ENCODE measurements at regions not wholly inside any gene's neighbourhood (a gene's known extent, or its start where the extent isn't known, plus 50 kb on each side); places are given as distances from the start of the nearest gene placed in this dataset.
"Not testable (repeated sequence)": the region's sequence is repeated elsewhere in the genome, so short reads cannot be mapped to it uniquely, and the experiment has no call there.

- no peak overlapping the region for H3K4me2 ChIP-seq (ENCODE audit: low read length)
- peaks cover 25% of the 10 kb centered on the region for H3K27me3 Mint-ChIP-seq (ENCODE audit: low read depth, unreplicated experiment)
- H3K4me3 ChIP-seq (ENCODE audit: insufficient read depth, low read depth, low read length): no peak overlapping the region
- H3K9me3 ChIP-seq (ENCODE audit: insufficient read depth, low read depth, low read length): no peaks in the 10 kb centered on the region
- TF ChIP-seq, protein P1, sequence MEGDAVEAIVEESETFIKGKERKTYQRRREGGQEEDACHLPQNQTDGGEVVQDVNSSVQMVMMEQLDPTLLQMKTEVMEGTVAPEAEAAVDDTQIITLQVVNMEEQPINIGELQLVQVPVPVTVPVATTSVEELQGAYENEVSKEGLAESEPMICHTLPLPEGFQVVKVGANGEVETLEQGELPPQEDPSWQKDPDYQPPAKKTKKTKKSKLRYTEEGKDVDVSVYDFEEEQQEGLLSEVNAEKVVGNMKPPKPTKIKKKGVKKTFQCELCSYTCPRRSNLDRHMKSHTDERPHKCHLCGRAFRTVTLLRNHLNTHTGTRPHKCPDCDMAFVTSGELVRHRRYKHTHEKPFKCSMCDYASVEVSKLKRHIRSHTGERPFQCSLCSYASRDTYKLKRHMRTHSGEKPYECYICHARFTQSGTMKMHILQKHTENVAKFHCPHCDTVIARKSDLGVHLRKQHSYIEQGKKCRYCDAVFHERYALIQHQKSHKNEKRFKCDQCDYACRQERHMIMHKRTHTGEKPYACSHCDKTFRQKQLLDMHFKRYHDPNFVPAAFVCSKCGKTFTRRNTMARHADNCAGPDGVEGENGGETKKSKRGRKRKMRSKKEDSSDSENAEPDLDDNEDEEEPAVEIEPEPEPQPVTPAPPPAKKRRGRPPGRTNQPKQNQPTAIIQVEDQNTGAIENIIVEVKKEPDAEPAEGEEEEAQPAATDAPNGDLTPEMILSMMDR (IDR thresholded peaks at IDR 0.05; ENCODE audit: insufficient read depth, low read depth, low read length): no peak
- TF ChIP-seq EZH2 (IDR thresholded peaks at IDR 0.05; ENCODE audit: insufficient read depth, low read length): no peak
- H3K4me1 ChIP-seq (ENCODE audit: insufficient read depth, low read length): no peaks in the 10 kb centered on the region
- H3K9me3 Mint-ChIP-seq (ENCODE audit: unreplicated experiment): peaks cover 1% of the 10 kb centered on the region
- H3K9ac ChIP-seq (ENCODE audit: low read length): no peak overlapping the region
- no peak overlapping the region for H3K4me3 Mint-ChIP-seq (ENCODE audit: unreplicated experiment)
- H4K20me1 ChIP-seq (ENCODE audit: insufficient read depth, low read length): no peaks in the 10 kb centered on the region
- no peaks in the 10 kb centered on the region for H3K79me2 ChIP-seq (ENCODE audit: insufficient read depth, low read length)
- H3K27ac ChIP-seq (ENCODE audit: low read depth, low read length): no peak overlapping the region
- no peak overlapping the region for H3K27ac Mint-ChIP-seq (ENCODE audit: unreplicated experiment)
- no peaks in the 10 kb centered on the region for H3K27me3 ChIP-seq (ENCODE audit: insufficient read depth, low read length)
- FAIRE-seq (no peak), DNase-seq (ENCODE audit: low read depth) (no peak)
- H3K36me3 ChIP-seq (ENCODE audit: insufficient read depth, low read length): no peaks in the 10 kb centered on the region
- H3K36me3 Mint-ChIP-seq (ENCODE audit: low read depth, unreplicated experiment): no peaks in the 10 kb centered on the region
- H3K4me1 Mint-ChIP-seq (ENCODE audit: low read depth, unreplicated experiment): no peaks in the 10 kb centered on the region
- H2AFZ ChIP-seq (ENCODE audit: low read depth, low read length): no peak overlapping the region
Measured at GRCh38 chr20:60191014-60191413, 232.8 kb downstream of the CDH26 start.

DNA sequence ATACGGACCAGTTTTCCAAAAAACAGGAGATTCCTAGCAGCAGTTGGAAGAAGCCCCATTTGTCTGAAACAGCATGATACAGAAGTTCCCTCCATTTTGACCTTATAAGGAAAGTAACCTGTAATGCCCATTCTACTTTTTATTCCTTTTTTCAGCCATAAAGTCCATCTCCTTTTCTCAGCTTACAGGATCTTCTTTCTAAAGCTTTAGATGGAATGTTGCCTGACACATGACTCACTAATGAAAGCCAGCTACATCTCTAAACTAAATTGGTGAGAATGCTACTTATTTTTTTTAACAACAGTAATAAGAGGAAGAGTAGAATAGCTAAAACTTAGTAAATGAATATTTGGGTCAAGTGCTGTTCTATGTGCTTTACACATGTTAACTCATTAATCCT lies 234.1 kb downstream of the CDH26 start:
- DNase-seq (ENCODE audit: low read depth) (no peak), FAIRE-seq (no peak)
- H4K20me1 ChIP-seq (ENCODE audit: insufficient read depth, low read length): no peaks in the 10 kb centered on the region
- no peaks in the 10 kb centered on the region for H3K4me1 ChIP-seq (ENCODE audit: insufficient read depth, low read length)
- H3K27ac ChIP-seq (ENCODE audit: low read depth, low read length): no peak overlapping the region
- no peaks in the 10 kb centered on the region for H3K4me1 Mint-ChIP-seq (ENCODE audit: low read depth, unreplicated experiment)
- H3K36me3 Mint-ChIP-seq (ENCODE audit: low read depth, unreplicated experiment): no peaks in the 10 kb centered on the region
- H3K4me2 ChIP-seq (ENCODE audit: low read length): no peak overlapping the region
- no peak overlapping the region for H3K27ac Mint-ChIP-seq (ENCODE audit: unreplicated experiment)
- TF ChIP-seq, protein P1 (IDR thresholded peaks at IDR 0.05; ENCODE audit: insufficient read depth, low read depth, low read length): no peak
- TF ChIP-seq EZH2 (IDR thresholded peaks at IDR 0.05; ENCODE audit: insufficient read depth, low read length): no peak
- no peaks in the 10 kb centered on the region for H3K27me3 ChIP-seq (ENCODE audit: insufficient read depth, low read length)
- H2AFZ ChIP-seq (ENCODE audit: low read depth, low read length): no peak overlapping the region
- H3K9me3 ChIP-seq (ENCODE audit: insufficient read depth, low read depth, low read length): no peaks in the 10 kb centered on the region
- peaks cover 2% of the 10 kb centered on the region for H3K9me3 Mint-ChIP-seq (ENCODE audit: unreplicated experiment)
- H3K4me3 Mint-ChIP-seq (ENCODE audit: unreplicated experiment): no peak overlapping the region
- peaks cover 25% of the 10 kb centered on the region for H3K27me3 Mint-ChIP-seq (ENCODE audit: low read depth, unreplicated experiment)
- H3K36me3 ChIP-seq (ENCODE audit: insufficient read depth, low read length): no peaks in the 10 kb centered on the region
- H3K9ac ChIP-seq (ENCODE audit: low read length): no peak overlapping the region
- no peaks in the 10 kb centered on the region for H3K79me2 ChIP-seq (ENCODE audit: insufficient read depth, low read length)
- H3K4me3 ChIP-seq (ENCODE audit: insufficient read depth, low read depth, low read length): no peak overlapping the region

GRCh38 chr20:60199132-60199531 lies 240.9 kb downstream of the CDH26 start:
- not testable (repeated sequence) for DNase-seq (ENCODE audit: low read depth); H3K4me3 Mint-ChIP-seq (ENCODE audit: unreplicated experiment); H2AFZ ChIP-seq (ENCODE audit: low read depth, low read length); H4K20me1 ChIP-seq (ENCODE audit: insufficient read depth, low read length); H3K4me3 ChIP-seq (ENCODE audit: insufficient read depth, low read depth, low read length); H3K27me3 ChIP-seq (ENCODE audit: insufficient read depth, low read length); H3K4me1 Mint-ChIP-seq (ENCODE audit: low read depth, unreplicated experiment); H3K79me2 ChIP-seq (ENCODE audit: insufficient read depth, low read length); H3K9me3 ChIP-seq (ENCODE audit: insufficient read depth, low read depth, low read length); FAIRE-seq; H3K4me1 ChIP-seq (ENCODE audit: insufficient read depth, low read length); H3K36me3 ChIP-seq (ENCODE audit: insufficient read depth, low read length); H3K9ac ChIP-seq (ENCODE audit: low read length); H3K27ac ChIP-seq (ENCODE audit: low read depth, low read length); H3K36me3 Mint-ChIP-seq (ENCODE audit: low read depth, unreplicated experiment); H3K27ac Mint-ChIP-seq (ENCODE audit: unreplicated experiment); H3K9me3 Mint-ChIP-seq (ENCODE audit: unreplicated experiment); H3K4me2 ChIP-seq (ENCODE audit: low read length)
- peaks cover 33% of the 10 kb centered on the region for H3K27me3 Mint-ChIP-seq (ENCODE audit: low read depth, unreplicated experiment)

Data from astrocyte (in vitro differentiated cells and primary cell).